VCaP (cell line): ENCODE measurements at regions not wholly inside any gene's neighbourhood (a gene's known extent, or its start where the extent isn't known, plus 50 kb on each side); places are given as distances from the start of the nearest gene placed in this dataset.

ENCODE experiments used
- H3K27ac ChIP-seq: fragments of 450-650 bp; 2 replicates; pipeline ENCODE4 v1.5.1; 2017
- CTCF ChIP-seq: fragments of 450-650 bp; conservative IDR thresholded peaks from 2 replicates; pipeline ENCODE4 v1.5.1; 2017; ENCODE audit warnings: mild to moderate bottlenecking, moderate library complexity

- no peak overlapping the region for H3K27ac ChIP-seq
- no peak for TF ChIP-seq CTCF
Observed at GRCh38 chr1:238961790-238962189, 424.6 kb upstream of the CHRM3 start.

- H3K27ac ChIP-seq, result no peak overlapping the region
- TF ChIP-seq CTCF, result no peak
Observed at GRCh38 chr1:238960071-238960470, 426.3 kb upstream of the CHRM3 start.

- no peak for TF ChIP-seq CTCF
- H3K27ac ChIP-seq, result no peak overlapping the region
Observed at GRCh38 chr1:238955934-238956333, 430.4 kb upstream of the CHRM3 start.

- no peak overlapping the region for H3K27ac ChIP-seq
Observed at GRCh38 chr1:238954865-238955264, 431.5 kb upstream of the CHRM3 start.

GRCh38 chr1:238953448-238954010, 432.8 kb upstream of the CHRM3 start:
- H3K27ac ChIP-seq, result no peak overlapping the region
- TF ChIP-seq CTCF, result peak; percentile 61

More at GRCh38 chr1:238954865-238955264, 431.5 kb upstream of the CHRM3 start:
- no peak for TF ChIP-seq CTCF

GRCh38 chr1:238951809-238952208, 434.6 kb upstream of the CHRM3 start:
- peak; percentile 74 for TF ChIP-seq CTCF
- H3K27ac ChIP-seq, result no peak overlapping the region

- TF ChIP-seq CTCF, result no peak
- no peak overlapping the region for H3K27ac ChIP-seq
Observed at GRCh38 chr1:238950784-238951183, 435.6 kb upstream of the CHRM3 start.

GRCh38 chr1:238950017-238950416, 436.4 kb upstream of the CHRM3 start:
- no peak for TF ChIP-seq CTCF
- no peak overlapping the region for H3K27ac ChIP-seq
